Mammary epithelial cell (primary cell): ENCODE measurements at regions not wholly inside any gene's neighbourhood (a gene's known extent, or its start where the extent isn't known, plus 50 kb on each side); places are given as distances from the start of the nearest gene placed in this dataset.

Experiments
- CTCF ChIP-seq, 2 donors: IDR thresholded peaks in 1 of 2; conservative IDR thresholded peaks in 1 of 2; 2 replicates each; pipeline ENCODE4 v1.5.1; 2011 to 2012; ENCODE audit warnings: inconsistent platforms in 2 of 2, low read length in 2 of 2, mild to moderate bottlenecking in 2 of 2, control low read depth in 1 of 2, low read depth in 1 of 2; ENCODE audit not compliant: insufficient read depth in 1 of 2; ENCODE audit errors: extremely low read depth in 1 of 2
- EZH2 ChIP-seq: IDR thresholded peaks from 2 replicates; pipeline ENCODE4 v1.6.1; 2012; ENCODE audit warnings: low read length, inconsistent platforms, borderline replicate concordance

GRCh38 chr17:72476134-72476533, 355.3 kb downstream of the SOX9 start:
- no peak for TF ChIP-seq CTCF (conservative IDR thresholded peaks at IDR 0.05 in 1 of 2, IDR thresholded peaks at IDR 0.05 in 1 of 2; ENCODE audit: extremely low read depth in 1 of 2, insufficient read depth in 1 of 2, low read depth in 1 of 2, low read length in 2 of 2)
- no peak for TF ChIP-seq EZH2
